ENCODE measurements at regions not wholly inside any gene's neighbourhood (a gene's known extent, or its start where the extent isn't known, plus 50 kb on each side); places are given as distances from the start of the nearest gene placed in this dataset.

- Histone ChIP-seq H3K18ac (ENCODE audit: low read depth, low read length) (no peak overlapping the region), H3K23ac (ENCODE audit: low read depth, low read length) (no peak overlapping the region), H4K5ac (ENCODE audit: low read depth, low read length) (no peak overlapping the region), H3K4ac (ENCODE audit: low read depth, low read length) (no peak overlapping the region), H3K9me1 (ENCODE audit: insufficient read depth, low read length) (no peaks in the 10 kb centered on the region), H3K9ac (ENCODE audit: low read depth, low read length) (no peak overlapping the region), H3K4me1 (ENCODE audit: control insufficient read depth, insufficient read depth, low read length) (no peaks in the 10 kb centered on the region), H2BK5ac (ENCODE audit: low read depth, low read length, poor library complexity, severe bottlenecking) (no peak overlapping the region), H3K79me1 (ENCODE audit: low read depth in 1 of 2, low read length in 2 of 2) (no peaks in the 10 kb centered on the region), H3K9me3 (ENCODE audit: control insufficient read depth, insufficient read depth, low read length) (no peaks in the 10 kb centered on the region), H4K20me1 (ENCODE audit: insufficient read depth, low read length) (no peaks in the 10 kb centered on the region), H3K56ac (ENCODE audit: extremely low read depth, insufficient read depth, low read length) (no peak overlapping the region), H2BK120ac (ENCODE audit: low read depth, low read length) (no peak overlapping the region), H4K8ac (ENCODE audit: low read depth in 2 of 2, low read length in 2 of 2) (no peak overlapping the region), H2AFZ (replicated peaks; ENCODE audit: low read length, poor library complexity) (no peak overlapping the region), H3K4me2 (ENCODE audit: low read depth, low read length) (no peak overlapping the region), H2BK20ac (ENCODE audit: low read depth, low read length) (no peak overlapping the region), H3K36me3 (ENCODE audit: control insufficient read depth, insufficient read depth, low read length) (no peaks in the 10 kb centered on the region), H2BK15ac (ENCODE audit: low read depth, low read length) (no peak overlapping the region), H3K4me3 (ENCODE audit: insufficient read depth, low read depth, low read length) (no peak overlapping the region), H4K91ac (ENCODE audit: insufficient read depth, low read depth, low read length) (no peak overlapping the region), H3K14ac (replicated peaks; ENCODE audit: low read depth, low read length) (no peak overlapping the region), H3K27me3 (ENCODE audit: control insufficient read depth, insufficient read depth, low read length) (no peaks in the 10 kb centered on the region), H3K27ac (ENCODE audit: insufficient read depth, low read length) (no peak overlapping the region), H2AK5ac (ENCODE audit: low read depth, low read length) (no peak overlapping the region), H2AK9ac (replicated peaks; ENCODE audit: low read depth, low read length, poor library complexity) (no peak overlapping the region)
- DNase-seq (no peak), ATAC-seq (ENCODE audit: low read depth) (no peak)
- dilution Hi-C loops (cut with HindIII; ENCODE audit: low sequenced_read_pairs, unreplicated experiment) (no loop called here), intact Hi-C loops (cut with micrococcal nuclease) (no loop called here), in situ Hi-C loops (cut with MboI; ENCODE audit: low sequenced_read_pairs) (no loop called here)
- POLR2A ChIA-PET (ENCODE audit: unreplicated experiment): no interaction called here
- TF ChIP-seq NFE2L2 (IDR thresholded peaks at IDR 0.05; ENCODE audit: low read depth, low read length): no peak
- TF ChIP-seq, protein P1, sequence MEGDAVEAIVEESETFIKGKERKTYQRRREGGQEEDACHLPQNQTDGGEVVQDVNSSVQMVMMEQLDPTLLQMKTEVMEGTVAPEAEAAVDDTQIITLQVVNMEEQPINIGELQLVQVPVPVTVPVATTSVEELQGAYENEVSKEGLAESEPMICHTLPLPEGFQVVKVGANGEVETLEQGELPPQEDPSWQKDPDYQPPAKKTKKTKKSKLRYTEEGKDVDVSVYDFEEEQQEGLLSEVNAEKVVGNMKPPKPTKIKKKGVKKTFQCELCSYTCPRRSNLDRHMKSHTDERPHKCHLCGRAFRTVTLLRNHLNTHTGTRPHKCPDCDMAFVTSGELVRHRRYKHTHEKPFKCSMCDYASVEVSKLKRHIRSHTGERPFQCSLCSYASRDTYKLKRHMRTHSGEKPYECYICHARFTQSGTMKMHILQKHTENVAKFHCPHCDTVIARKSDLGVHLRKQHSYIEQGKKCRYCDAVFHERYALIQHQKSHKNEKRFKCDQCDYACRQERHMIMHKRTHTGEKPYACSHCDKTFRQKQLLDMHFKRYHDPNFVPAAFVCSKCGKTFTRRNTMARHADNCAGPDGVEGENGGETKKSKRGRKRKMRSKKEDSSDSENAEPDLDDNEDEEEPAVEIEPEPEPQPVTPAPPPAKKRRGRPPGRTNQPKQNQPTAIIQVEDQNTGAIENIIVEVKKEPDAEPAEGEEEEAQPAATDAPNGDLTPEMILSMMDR (conservative IDR thresholded peaks at IDR 0.05; ENCODE audit: low read depth, low read length): no peak
- TF ChIP-seq MAFK (IDR thresholded peaks at IDR 0.05; ENCODE audit: low read depth, low read length): no peak
- TF ChIP-seq RCOR1 (IDR thresholded peaks at IDR 0.05; ENCODE audit: insufficient replicate concordance, low read length): no peak
- no peak for TF ChIP-seq CEBPB (IDR thresholded peaks at IDR 0.05; ENCODE audit: low read depth, low read length)
- TF ChIP-seq FOS (IDR thresholded peaks at IDR 0.05; ENCODE audit: low read depth, low read length): no peak
- no peak for TF ChIP-seq CHD1 (IDR thresholded peaks at IDR 0.05; ENCODE audit: low read depth, low read length)
- no peak for TF ChIP-seq BHLHE40 (IDR thresholded peaks at IDR 0.05; ENCODE audit: low read depth, low read length)
- no peak for TF ChIP-seq MAZ (IDR thresholded peaks at IDR 0.05; ENCODE audit: borderline replicate concordance, low read depth, low read length)
- TF ChIP-seq MXI1 (IDR thresholded peaks at IDR 0.05; ENCODE audit: borderline replicate concordance, low read depth, low read length): no peak
- no peak for TF ChIP-seq USF2 (IDR thresholded peaks at IDR 0.05; ENCODE audit: low read depth, low read length)
- no peak for TF ChIP-seq RAD21 (IDR thresholded peaks at IDR 0.05; ENCODE audit: low read length)
- TF ChIP-seq RFX5 (IDR thresholded peaks at IDR 0.05; ENCODE audit: low read depth, low read length): no peak
- BruUV-seq (replicated peaks): no TSS peak
- CTCF ChIA-PET: no interaction called here
- no CpG with 5 or more reads among the region's 2 CpGs for WGBS, 2 experiments (ENCODE audit: extremely low coverage in 2 of 2, insufficient read length in 1 of 2)
Observed at GRCh38 chr4:107252571-107252970, 216.5 kb upstream of the DKK2 start.
